HUDEP-2 (cell line): ENCODE measurements at regions not wholly inside any gene's neighbourhood (a gene's known extent, or its start where the extent isn't known, plus 50 kb on each side); places are given as distances from the start of the nearest gene placed in this dataset.
"Not testable (repeated sequence)": the region's sequence is repeated elsewhere in the genome, so short reads cannot be mapped to it uniquely, and the experiment has no call there.

Experiments used
- DNase-seq, 76 experiments: peaks; one replicate each; lab custom pipeline; 2025; ENCODE audit not compliant: unreplicated experiment in 76 of 76; lab: John Stamatoyannopoulos, UW

DNA sequence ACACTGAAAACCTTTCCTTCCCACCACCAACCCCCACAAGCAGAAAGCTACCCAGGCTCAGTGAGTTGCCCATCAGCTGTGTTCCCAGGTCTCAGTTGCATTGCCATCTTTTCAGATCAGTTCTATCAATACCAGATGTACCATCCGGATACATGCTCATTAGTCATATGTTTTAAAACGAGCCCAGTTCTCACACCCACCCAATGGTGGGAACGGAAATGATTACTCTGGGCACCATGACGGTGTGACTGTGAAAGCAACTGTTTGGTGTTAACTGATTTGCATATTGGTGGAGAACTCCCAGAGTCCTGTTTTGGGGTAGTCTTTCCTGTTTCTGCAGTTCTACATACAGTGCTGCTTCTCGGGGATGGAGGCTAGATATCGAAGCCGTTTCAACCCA is 212.3 kb downstream of the TRIM36 start:
- DNase-seq = no peak

DNA sequence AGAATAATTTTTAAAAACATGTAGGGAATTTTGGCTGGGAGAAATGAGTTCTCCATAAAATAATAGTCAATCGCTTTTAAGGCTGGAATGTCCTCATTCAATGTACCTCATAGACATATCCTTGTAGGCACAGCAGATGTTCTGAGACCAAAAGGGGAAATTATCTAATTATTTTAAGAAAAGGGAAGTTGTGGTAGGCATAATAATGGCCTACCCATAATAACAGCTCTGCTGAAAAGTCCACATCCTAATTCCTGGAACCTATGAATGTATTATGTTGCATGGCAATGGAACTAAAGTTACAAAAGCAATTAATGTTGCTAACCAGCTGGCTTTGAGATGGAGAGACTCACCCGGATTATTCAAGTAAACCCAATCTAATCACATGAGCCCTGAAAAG is 216.1 kb downstream of the TRIM36 start:
- DNase-seq = no peak

DNA sequence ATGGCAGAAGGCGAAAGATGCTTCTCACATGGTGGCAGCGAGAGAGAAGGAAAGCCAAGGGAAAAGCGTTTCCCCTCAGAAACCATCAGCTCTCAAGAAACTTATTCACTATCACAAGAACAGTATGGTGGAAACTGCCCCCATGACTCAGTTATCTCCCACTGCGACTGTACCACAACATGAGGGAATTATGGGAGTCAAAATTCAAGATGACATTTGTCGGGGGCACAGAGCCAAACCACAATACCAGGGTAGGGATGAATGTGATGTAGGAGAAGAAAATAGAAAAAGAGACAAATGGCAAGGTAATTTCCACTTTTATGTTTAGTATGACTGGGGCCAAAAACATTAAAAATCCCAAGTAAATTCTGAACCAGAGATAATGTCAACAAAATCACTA is 216.8 kb downstream of the TRIM36 start:
- DNase-seq = peak in 4 of 76 experiments; percentile 9 to 25 (median 14)

DNA sequence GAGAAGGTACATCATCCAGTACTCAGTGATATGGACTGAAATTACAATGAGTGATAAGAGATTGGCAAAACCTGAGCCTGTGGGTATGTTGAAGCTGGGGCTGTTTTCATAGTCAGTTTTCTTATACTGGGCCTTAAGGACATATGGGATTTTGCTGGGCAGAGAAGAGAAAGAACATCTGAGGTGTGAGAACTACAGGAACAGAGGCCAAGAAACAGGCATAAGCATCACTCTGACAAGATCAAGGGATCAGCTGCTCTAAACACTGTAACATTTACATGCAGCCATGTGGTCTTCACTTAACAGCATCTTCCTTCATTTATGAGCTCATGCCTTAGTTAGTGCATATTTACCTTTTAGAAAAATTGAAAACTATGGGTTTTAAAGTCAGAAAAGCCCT is 220.0 kb downstream of the TRIM36 start:
- no peak for DNase-seq

DNA sequence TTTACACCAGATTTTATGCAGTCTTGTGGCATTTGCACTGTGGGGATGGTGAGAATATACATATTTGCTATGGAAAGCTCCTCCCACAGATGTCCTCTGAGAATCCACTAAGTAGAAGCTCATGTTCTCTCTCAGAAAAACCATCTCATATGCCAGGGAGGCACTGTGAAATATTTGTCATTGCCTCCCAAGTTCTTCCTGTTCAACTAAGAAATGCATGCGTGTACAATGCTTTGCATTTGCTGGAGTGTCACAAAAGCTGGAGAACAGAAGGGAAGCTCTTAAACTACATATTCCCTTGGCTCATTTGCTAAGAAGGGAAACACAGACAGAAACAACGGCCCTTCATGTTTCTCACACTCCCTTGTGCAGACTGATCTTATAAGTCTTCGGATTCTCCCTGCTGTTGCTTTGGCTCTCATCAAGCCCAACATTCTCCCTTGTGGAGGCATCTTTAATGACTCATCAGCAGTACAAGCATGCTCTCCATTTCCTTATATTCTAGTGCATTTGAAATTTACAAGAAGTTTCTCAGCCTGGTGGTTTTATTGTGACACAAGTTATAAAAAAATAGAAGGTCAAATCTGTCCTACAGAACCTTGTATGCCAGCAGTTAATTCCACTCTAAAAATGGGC is 220.6 kb downstream of the TRIM36 start:
- DNase-seq = no peak

DNA sequence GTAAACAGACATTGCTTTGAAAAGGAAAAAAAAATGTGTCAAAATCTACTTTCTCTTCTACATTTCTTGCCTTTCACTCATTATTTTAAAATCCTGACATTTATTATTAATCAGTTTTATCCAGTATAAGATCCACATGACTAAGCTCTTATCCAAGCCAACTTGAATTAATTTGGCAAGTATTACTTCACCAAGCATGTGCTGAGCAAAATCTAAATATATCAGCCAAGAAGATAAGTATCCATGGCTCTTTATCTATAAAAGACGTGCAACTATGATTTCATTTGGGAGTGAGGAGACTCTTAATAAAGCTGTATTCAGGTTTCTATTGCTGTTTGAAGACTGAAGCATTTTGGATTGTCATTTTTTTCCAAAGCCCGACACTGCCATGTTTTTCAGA is 221.3 kb downstream of the TRIM36 start:
- DNase-seq = no peak

DNA sequence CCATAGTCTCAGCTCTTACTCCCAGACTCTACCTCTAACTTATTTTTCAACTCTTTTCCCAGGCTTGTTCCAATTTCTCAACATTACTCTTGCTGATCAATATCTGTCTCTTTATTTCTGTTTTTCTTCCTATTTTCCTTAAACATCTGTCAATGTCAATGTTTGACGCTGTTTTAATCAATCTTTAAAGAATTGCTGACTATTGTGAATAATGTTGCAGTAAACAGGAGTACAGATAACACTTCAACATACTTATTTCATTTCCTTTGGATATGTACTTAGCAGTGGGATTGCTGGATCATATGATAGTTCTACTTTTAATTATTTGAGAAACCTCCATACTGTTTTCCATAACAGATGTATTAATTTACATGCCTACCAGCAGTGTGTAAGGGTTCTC is 229.0 kb downstream of the TRIM36 start:
- DNase-seq = no peak

DNA sequence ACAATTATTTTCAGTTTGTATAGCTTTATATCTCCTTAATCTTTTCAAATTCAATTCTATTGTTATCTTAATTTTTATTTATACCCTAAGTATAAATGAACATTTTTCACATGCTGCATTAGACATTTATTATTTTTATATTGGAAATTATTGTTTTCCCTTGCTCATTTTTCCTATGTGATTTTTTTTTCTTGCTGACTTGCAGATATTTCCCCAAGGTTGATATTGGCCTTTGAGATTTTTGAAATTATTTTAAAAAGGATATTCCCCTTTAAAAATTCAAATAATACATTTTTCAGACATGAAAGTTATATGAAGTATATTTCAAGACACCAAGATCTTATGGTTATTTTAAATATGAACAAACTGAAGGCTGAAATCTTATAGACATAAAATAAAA is 234.2 kb downstream of the TRIM36 start:
- DNase-seq = no peak

DNA sequence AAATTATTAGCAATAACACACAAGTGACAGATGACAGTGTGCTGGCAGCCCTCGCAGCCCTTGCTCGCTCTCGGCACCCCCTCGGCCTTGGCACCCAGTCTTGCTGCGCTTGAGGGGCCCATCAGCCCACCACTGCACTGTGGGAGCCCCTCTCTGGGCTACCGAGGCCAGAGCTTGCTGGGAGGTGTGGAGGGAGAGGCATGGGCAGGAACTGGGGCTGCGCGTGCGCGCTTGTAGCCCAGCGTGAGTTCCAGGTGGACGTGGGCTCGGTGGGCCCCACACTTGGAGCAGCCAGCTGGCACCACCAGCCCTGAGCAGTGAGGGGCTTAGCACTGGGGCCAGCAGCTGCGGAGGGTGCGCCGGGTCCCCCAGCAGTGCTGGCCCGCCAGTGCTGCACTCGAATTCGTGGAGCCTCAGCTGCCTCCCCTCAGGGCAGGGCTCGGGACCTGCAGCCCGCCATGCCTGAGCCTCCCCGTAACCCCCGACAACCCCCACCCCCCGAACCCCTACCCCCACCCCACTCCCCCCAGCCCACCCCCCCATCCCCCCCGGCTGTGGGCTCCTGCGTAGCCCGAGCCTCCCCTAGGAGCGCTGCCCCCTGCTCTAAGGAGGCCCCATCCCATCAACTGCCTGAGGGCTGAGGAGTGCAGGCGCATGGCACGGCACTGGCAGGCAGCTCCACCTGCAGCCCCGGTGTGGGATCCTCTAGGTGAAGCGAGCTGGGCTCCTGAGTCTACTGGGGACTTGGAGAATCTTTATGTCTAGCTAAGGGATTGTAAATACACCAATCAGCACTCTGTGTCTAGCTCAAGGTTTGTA is 240.9 kb downstream of the TRIM36 start:
- no peak for DNase-seq

DNA sequence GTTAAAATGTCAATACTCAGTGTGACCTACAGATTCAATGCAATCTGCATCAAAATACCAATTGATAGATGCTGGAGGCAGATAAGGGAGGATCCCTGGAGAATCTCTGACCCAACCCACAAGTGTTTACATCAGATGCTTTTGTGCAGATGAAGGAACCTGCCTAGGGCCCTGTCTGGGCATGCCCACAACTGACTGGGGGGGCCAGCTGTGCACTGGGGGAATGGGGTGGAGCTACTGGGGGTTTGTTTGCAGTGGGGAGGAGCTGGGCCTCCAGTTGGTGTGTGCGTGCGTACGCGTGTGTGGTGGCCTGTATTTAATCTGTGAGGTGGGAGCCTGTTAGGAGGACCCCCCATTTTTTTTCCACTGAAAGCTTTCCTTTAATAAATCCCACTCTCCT is 244.9 kb downstream of the TRIM36 start:
- no peak for DNase-seq

DNA sequence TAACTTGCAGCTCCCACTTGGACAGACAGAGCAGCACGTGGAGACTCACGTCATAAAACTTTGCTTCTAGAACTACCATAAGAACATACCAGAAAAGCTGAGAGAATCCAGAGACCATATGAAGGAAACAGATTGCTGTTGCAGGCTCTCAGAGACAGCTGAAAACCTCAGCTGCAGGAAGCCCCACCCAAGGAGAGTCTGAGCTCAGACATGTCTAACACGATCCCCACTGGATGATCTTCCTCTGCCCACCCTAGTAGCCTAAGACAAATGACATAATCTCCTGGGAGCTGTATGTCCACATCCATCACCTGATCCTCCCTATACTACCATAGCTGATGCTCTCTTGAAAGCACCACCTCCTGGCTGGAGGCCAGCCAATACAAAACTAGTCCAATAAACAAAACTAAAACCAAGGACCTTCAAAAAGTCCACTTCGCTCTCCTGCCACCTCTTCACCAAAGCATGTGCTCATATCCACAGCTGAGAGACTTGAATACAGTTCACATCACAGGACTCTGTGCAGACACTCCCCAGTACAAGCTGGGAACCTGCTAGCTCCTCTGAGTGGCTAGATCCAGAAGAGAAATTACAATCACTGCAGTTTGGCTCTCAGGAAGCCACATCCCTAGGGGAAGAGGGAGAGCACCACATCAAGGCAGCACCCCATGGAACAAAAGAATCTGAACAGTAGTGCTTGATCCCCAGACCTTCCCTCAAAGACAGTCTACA is 257.4 kb downstream of the TRIM36 start:
- no peak for DNase-seq

DNA sequence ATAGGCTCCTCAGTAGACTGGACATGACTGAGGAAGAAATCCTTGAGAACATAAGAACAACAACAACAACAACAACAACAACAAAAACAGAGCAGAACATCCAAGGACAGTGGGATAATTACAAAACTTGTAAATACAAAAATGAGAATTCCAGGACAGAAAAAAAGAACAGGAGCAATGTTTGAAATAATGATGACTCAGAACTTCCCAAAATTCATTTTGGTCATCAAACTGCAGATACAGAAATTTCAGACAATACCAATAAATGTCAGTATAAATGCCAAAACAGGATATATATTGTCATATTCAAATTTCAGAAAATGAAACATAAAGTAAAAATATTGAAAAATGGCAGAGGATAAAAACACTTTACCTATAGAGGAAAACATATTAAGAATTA is 259.0 kb downstream of the TRIM36 start:
- no peak for DNase-seq

DNA sequence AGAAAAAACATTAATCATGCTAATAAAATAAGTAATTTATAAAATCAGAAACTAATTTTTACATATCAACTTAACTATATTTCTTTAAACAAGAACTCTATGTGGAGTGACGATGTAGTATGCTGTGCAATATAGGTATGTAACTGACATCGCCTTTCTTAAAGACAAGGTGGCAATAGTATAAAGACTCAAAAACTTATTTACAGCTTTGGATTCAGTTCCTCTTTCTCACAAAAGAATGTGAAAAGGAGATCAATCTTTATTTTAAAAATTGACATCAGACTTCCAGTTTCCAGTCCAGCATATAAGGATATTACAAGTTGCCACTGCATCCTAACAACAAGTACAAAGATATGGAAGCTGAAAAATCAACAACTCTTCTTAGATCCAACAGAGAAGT is 260.3 kb downstream of the TRIM36 start:
- DNase-seq = no peak

DNA sequence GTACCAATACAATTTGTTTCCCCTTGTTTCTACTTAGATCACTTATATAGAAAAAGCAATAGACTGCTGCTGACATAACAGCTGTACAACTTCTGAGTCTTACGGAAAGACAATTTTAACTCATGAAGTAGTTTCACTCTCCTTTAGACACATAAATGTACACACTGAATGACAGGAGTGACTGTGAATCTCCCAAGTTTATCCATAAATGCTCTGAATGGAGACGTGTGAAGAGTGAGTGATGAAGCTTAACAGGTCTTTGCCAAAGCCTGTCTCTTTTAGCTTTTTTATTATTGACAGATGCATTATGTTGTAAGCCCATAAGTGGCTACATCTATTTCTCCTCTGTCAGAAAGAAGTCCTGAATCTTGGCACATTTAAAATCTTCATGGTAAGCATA is 265.9 kb downstream of the TRIM36 start:
- DNase-seq = no peak

DNA sequence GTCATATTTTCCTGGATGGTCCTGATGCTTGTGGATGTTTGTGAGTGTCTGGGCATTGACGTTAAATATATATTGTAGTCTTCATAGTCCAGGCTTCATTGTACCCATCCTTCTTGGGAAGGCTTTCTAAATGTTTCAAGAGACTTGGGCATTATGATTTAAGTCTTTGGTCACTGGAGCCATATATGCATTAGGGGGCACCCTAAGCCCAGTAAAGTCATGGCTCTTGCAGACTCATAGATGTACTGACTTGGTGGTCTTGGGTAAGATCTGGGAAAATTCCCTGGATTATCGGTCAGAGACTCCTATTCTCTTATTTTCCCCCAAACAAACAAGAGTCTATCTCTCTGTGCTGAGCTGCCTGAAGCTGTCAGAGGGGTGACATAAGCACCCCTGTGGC is 271.1 kb downstream of the TRIM36 start:
- DNase-seq = no peak

DNA sequence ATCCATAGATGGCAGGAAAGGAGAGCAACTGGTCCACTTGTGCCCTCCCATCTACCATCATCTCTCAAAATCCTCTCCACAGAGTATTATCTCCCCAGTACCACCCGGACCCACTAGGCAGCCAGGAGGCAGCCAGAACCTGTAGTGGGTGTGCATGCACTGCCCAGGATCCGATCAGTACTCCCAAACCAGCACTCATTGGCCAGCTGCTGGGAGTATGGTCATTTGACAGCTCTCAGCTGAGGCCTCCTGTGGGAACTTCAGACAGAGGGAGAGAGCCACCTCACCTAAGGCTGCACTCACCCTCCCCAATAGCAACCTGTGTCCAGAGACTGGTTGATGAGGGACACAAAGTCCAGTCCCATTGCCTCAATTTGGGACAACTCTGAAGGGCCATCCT is 286.0 kb downstream of the TRIM36 start:
- no peak for DNase-seq

DNA sequence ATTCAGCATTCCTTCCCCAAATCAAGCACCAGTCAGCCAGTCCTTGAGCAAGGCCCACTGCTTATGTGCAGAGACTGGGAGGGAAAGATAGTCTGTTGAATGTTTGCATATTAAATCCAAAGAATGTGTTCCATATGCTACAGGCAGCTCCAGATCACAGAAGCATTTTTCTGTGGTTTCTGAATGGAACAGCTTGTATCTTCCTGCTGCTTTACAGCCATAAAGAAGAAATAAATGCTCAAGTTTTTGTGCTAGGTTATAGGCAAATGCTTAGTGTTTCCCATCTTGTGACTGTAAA is 310.3 kb downstream of the TRIM36 start:
- DNase-seq = no peak

DNA sequence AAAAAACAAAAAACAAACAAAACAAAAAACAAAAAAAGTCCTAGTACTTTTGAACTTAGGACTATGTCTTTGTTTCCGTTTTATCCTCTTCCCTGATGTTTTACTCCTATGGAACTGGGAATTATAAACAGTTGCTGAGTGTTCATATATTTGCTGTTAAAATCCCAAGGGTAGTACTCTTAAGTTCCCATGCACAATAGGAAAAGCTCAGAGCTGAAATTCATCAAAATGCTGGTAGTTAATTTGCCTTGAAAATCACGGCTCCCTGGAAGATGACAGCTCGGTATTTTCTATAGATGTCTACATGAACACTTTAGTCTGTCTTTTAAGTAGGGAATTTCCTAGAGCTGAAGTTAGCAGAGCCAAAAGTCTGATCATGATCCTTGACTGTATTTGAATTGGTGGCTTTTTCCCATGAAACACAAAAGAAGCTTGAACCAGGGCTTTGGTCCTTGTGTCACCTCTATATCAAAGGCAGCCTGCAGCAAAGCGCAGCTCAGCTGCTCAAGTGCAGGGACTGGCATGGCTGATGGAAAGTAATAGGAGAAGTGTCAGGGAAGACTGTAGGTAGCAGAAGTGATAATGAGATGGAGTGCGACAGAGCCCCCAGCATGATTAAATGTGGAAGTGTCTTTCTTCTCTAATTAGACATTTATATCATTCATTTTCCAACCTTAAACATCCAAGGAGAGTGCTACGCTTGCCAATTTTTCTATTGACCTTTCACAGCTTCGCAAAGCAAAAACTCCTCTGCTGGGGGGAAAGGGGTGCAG is 310.9 kb downstream of the TRIM36 start:
- DNase-seq = no peak

DNA sequence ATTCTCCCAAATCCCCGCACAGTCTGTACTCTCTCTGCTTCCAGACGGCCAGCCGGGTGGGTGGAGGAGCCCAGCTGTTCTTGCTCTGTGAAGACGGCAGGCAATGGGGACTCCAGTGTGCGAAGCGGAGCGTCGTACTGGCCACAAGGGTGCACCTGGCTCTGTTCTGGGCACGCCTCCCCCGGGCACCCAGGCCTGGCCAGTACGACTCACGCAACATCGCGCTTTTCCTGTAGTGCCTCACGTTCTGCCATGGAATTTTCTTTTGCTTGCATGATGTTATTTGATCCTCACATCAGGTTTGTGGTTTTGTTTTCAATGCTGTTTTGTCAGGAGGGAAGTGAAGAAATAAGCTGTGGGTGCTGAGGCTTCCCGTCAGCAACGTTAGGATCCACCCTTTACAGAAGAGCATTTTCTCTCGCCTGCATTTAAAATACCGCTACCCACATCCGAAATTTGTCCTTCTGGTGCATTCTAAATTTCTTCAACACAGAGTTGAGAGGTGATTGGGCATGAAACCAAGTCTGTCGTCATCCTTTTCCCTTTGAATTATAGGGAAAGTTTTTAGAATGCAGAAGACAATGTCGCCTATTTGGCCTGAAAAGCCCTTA is 311.7 kb downstream of the TRIM36 start:
- DNase-seq = no peak

DNA sequence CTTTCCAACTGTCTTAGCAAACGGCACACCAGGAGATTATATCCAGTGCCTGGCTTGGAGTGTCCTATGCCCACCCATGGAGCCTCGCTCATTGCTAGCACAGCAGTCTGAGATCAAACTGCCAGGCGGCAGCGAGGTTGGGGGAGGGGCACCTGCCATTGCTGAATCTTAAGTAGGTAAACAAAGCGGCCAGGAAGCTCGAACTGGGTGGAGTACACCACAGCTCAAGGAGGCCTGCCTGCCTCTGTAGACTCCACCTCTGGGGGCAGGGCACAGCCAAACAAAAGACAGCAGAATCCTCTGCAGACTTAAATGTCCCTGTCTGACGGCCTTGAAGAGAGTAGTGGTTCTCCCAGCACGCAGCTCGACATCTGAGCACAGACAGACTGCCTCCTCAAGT is 325.0 kb downstream of the TRIM36 start:
- not testable (repeated sequence) for DNase-seq

DNA sequence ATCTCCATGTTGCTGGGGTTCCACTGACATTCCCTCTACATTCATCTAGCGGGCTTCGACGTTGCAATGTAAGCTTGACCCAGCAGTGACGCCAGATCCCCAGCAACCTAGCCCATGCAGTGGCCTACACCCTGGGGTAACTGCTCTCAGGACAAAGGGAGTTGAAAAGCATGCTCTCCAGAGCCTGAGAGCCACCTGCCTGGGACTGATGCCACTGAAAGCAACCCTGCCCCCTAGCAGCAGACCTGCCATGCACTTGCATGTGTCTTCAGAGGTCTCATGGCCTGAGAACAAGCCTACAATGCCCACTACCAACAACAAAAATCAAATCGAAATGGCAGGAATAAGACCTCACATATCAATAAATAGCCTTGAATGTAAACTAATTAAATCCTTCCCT is 330.3 kb downstream of the TRIM36 start:
- peak in 8 of 76 experiments; percentile 1 to 24 (median 6) for DNase-seq
